Keratinocyte (primary cell): ENCODE measurements at regions not wholly inside any gene's neighbourhood (a gene's known extent, or its start where the extent isn't known, plus 50 kb on each side); places are given as distances from the start of the nearest gene placed in this dataset.

Source experiments
- DNase-seq: peaks from one replicate; pipeline ENCODE4 v3.0.0-alpha.2; 2011; ENCODE audit warnings: low read depth, missing footprints, low spot score
- FAIRE-seq: peaks from 2 replicates; lab custom pipeline; 2011; peaks lifted over from hg19 to GRCh38; lab: Jason Lieb, UNC
- H2AFZ ChIP-seq: 2 replicates; pipeline ENCODE4 v1.6.0; 2012; ENCODE audit warnings: low read length, control low read depth, inconsistent platforms; ENCODE audit not compliant: control insufficient read depth
- H3K27ac ChIP-seq: 2 replicates; pipeline ENCODE4 v1.5.1; 2011; ENCODE audit warnings: low read length; ENCODE audit not compliant: control insufficient read depth, insufficient read depth
- H3K27me3 ChIP-seq: 3 replicates; pipeline ENCODE4 v1.6.0; 2011; ENCODE audit warnings: low read length; ENCODE audit not compliant: control insufficient read depth, insufficient read depth; ENCODE audit errors: extremely low read depth
- H3K36me3 ChIP-seq, 2 experiments: 2 replicates in 1 of 2; 3 replicates in 1 of 2; pipeline ENCODE4 v1.5.1; 2011; ENCODE audit warnings: low read length in 2 of 2, mild to moderate bottlenecking in 1 of 2; ENCODE audit not compliant: control insufficient read depth in 2 of 2, insufficient read depth in 2 of 2; ENCODE audit errors: extremely low read depth in 1 of 2
- H3K4me1 ChIP-seq: 3 replicates; pipeline ENCODE4 v1.5.1; 2011; ENCODE audit warnings: low read length; ENCODE audit not compliant: control insufficient read depth, insufficient read depth; ENCODE audit errors: extremely low read depth
- H3K4me2 ChIP-seq: 3 replicates; pipeline ENCODE4 v1.6.0; 2011; ENCODE audit warnings: low read depth, low read length; ENCODE audit not compliant: control insufficient read depth, insufficient read depth; ENCODE audit errors: extremely low read depth
- H3K4me3 ChIP-seq, 3 experiments: fragments of 200-600 bp in 1 of 3; sonication (generic) in 1 of 3; 2 replicates in 2 of 3; 3 replicates in 1 of 3; pipeline ENCODE4 v1.5.1; 2011 to 2016; ENCODE audit warnings: low read length in 3 of 3, mild to moderate bottlenecking in 3 of 3, control low read depth in 2 of 3, inconsistent platforms in 1 of 3, low read depth in 1 of 3, mixed read lengths in 1 of 3, mixed run types in 1 of 3, moderate library complexity in 1 of 3; ENCODE audit not compliant: control insufficient read depth in 2 of 3, insufficient read depth in 2 of 3; ENCODE audit errors: extremely low read depth in 1 of 3
- H3K79me2 ChIP-seq: 2 replicates; pipeline ENCODE4 v1.6.0; 2012; ENCODE audit warnings: low read length; ENCODE audit not compliant: control insufficient read depth, insufficient read depth
- H3K9ac ChIP-seq: 3 replicates; pipeline ENCODE4 v1.6.0; 2011; ENCODE audit warnings: low read length; ENCODE audit not compliant: control insufficient read depth, insufficient read depth; ENCODE audit errors: extremely low read depth
- H3K9me1 ChIP-seq: 3 replicates; pipeline ENCODE4 v1.6.0; 2011; ENCODE audit warnings: low read length; ENCODE audit not compliant: control insufficient read depth, insufficient read depth; ENCODE audit errors: extremely low read depth
- H3K9me3 ChIP-seq: 2 replicates; pipeline ENCODE4 v1.5.1; 2012; ENCODE audit warnings: low read depth, low read length; ENCODE audit not compliant: control insufficient read depth
- H4K20me1 ChIP-seq: 3 replicates; pipeline ENCODE4 v1.6.0; 2011; ENCODE audit warnings: low read length; ENCODE audit not compliant: control insufficient read depth, insufficient read depth; ENCODE audit errors: extremely low read depth
- CTCF ChIP-seq, 3 experiments: IDR thresholded peaks in 1 of 3; conservative IDR thresholded peaks in 1 of 3; optimal IDR thresholded peaks in 1 of 3; 2 replicates in 2 of 3; 3 replicates in 1 of 3; pipeline versions ENCODE3 to v1.5.1; 2011; ENCODE audit warnings: low read length in 3 of 3, mild to moderate bottlenecking in 3 of 3, moderate library complexity in 2 of 3, control low read depth in 1 of 3, inconsistent platforms in 1 of 3; ENCODE audit not compliant: insufficient read depth in 2 of 3; ENCODE audit errors: extremely low read depth in 1 of 3
- EZH2 ChIP-seq: IDR thresholded peaks from one replicate; pipeline ENCODE4 v1.6.1; 2012; ENCODE audit warnings: inconsistent platforms, mild to moderate bottlenecking, low read length, moderate library complexity
- dilution Hi-C: fragments of 300-500 bp; cut with MboI; formaldehyde crosslinking; loops from one replicate; pipeline ENCODE4 v1.7.0; 2020; ENCODE audit warnings: low sequenced_read_pairs; ENCODE audit not compliant: extremely low pct_ligation_motif_present

GRCh38 chr4:79141530-79141929 is 184.3 kb downstream of the NAA11 start:
- TF ChIP-seq CTCF (optimal IDR thresholded peaks at IDR 0.05 in 1 of 3, IDR thresholded peaks at IDR 0.05 in 1 of 3, conservative IDR thresholded peaks at IDR 0.05 in 1 of 3; ENCODE audit: extremely low read depth in 1 of 3, insufficient read depth in 2 of 3, low read length in 3 of 3) (no peak), EZH2 (no peak)
- Histone ChIP-seq H3K27me3 (no peaks in the 10 kb centered on the region), H3K9me3 (no peaks in the 10 kb centered on the region), H3K36me3 (no peaks in the 10 kb centered on the region), H2AFZ (no peak overlapping the region), H3K4me3 (no peak overlapping the region), H4K20me1 (no peaks in the 10 kb centered on the region), H3K9me1 (no peaks in the 10 kb centered on the region), H3K4me1 (no peaks in the 10 kb centered on the region), H3K9ac (no peak overlapping the region), H3K79me2 (no peaks in the 10 kb centered on the region), H3K4me2 (no peak overlapping the region), H3K27ac (no peak overlapping the region)
- no peak for DNase-seq
- dilution Hi-C loops: no loop called here
- FAIRE-seq: no peak

DNA sequence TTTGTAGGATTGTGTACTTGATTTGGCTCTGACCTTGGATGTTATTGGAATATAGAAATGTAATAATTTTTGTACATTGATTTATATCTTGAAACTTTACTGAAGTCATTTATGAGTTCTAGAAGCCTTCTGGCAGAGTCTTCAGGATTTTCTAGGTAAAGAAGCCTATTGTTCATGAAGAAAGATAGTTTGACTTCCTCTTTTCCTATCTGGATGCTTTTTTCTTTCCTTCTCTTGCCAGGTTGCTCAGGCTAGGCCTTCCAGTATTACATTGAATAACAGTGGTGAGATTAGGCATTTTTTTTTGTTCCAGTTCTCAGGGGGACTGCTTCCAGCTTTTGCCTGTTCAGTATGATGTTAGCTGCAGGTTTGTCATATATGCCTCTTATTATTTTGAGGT is 191.1 kb downstream of the NAA11 start:
- H3K36me3 ChIP-seq: no peaks in the 10 kb centered on the region
- no peak overlapping the region for H3K27ac ChIP-seq
- no peak overlapping the region for H2AFZ ChIP-seq
- no peaks in the 10 kb centered on the region for H3K4me1 ChIP-seq
- no peak overlapping the region for H3K9ac ChIP-seq
- DNase-seq: no peak
- H4K20me1 ChIP-seq: no peaks in the 10 kb centered on the region
- dilution Hi-C loops: no loop called here
- no peaks in the 10 kb centered on the region for H3K9me1 ChIP-seq
- H3K4me2 ChIP-seq: no peak overlapping the region
- no peaks in the 10 kb centered on the region for H3K27me3 ChIP-seq
- FAIRE-seq: no peak
- no peaks in the 10 kb centered on the region for H3K9me3 ChIP-seq
- H3K79me2 ChIP-seq: no peaks in the 10 kb centered on the region
- H3K4me3 ChIP-seq: no peak overlapping the region
- TF ChIP-seq EZH2 (no peak), CTCF (optimal IDR thresholded peaks at IDR 0.05 in 1 of 3, IDR thresholded peaks at IDR 0.05 in 1 of 3, conservative IDR thresholded peaks at IDR 0.05 in 1 of 3; ENCODE audit: extremely low read depth in 1 of 3, insufficient read depth in 2 of 3, low read length in 3 of 3) (no peak)
